Progenitor cell of endocrine pancreas (in vitro differentiated cells): ENCODE measurements at regions not wholly inside any gene's neighbourhood (a gene's known extent, or its start where the extent isn't known, plus 50 kb on each side); places are given as distances from the start of the nearest gene placed in this dataset.

Source experiments
- DNase-seq: peaks from one replicate; pipeline ENCODE4 v3.0.0; 2021; ENCODE audit warnings: low spot score; ENCODE audit not compliant: unreplicated experiment
- H3K27ac Mint-ChIP-seq: 2 replicates; pipeline ENCODE4 v1.8.0; 2021; ENCODE audit warnings: mild to moderate bottlenecking, moderate library complexity, mixed read lengths
- H3K27me3 Mint-ChIP-seq: 2 replicates; pipeline ENCODE4 v1.8.0; 2021; ENCODE audit warnings: mixed read lengths
- H3K36me3 Mint-ChIP-seq: 2 replicates; pipeline ENCODE4 v1.8.0; 2022; ENCODE audit warnings: mixed read lengths; ENCODE audit not compliant: insufficient read depth
- H3K4me1 Mint-ChIP-seq: 2 replicates; pipeline ENCODE4 v1.8.0; 2021; ENCODE audit warnings: low read depth, mixed read lengths
- H3K4me3 Mint-ChIP-seq: 2 replicates; pipeline ENCODE4 v1.8.0; 2021; ENCODE audit warnings: low read depth, mild to moderate bottlenecking, moderate library complexity, mixed read lengths
- H3K9me3 Mint-ChIP-seq: 2 replicates; pipeline ENCODE4 v1.8.0; 2021; ENCODE audit warnings: low read depth, mixed read lengths
- TF ChIP-seq, protein P1 (sequence below): fragments of 200-600 bp; sonication (generic); IDR thresholded peaks from one replicate; pipeline ENCODE4 v1.5.0; 2021; ENCODE audit warnings: antibody characterized with exemption, mild to moderate bottlenecking; ENCODE audit not compliant: unreplicated experiment

DNA sequence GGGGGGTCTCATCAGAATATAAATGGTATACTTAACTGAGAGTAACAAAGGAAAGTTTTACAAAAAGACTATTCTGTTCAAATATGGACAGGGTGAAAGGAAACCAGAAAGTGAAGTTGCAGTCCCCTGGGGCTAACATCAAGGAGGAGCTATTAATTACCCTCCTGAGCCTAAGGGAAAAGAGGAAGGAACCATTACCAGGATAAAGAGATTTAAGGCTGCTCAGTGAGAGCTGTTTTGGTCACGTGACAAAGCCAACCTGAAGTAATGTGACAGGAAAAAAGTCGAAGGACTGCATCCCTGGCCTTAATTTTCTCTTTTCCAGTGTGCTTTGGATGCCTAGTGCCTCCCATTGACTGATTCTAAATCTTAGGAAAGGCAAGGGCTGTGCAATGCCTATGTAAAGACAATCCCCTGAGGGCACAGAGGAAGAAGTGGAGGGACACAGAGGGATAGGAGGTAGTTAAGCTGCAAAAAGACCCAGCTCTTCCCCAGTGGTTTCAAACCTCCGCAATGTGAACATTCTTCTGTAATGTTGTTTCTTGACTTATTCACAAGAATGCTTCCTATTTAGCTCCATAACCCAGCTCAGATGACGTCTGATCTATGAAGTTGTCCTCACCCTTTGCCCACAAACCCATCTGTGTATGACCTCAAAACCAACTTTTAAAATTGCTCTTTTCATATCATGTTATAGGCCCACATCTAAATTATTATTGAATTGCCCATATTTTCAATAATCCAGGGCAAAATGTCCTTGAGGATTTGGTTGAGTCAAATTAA lies 187.7 kb upstream of the DCN start:
- Mint-ChIP-seq H3K4me3 (no peak overlapping the region), H3K27me3 (no peaks in the 10 kb centered on the region), H3K36me3 (no peaks in the 10 kb centered on the region), H3K9me3 (no peaks in the 10 kb centered on the region), H3K27ac (no peak overlapping the region), H3K4me1 (no peaks in the 10 kb centered on the region)
- no peak for DNase-seq
- TF ChIP-seq, protein P1, sequence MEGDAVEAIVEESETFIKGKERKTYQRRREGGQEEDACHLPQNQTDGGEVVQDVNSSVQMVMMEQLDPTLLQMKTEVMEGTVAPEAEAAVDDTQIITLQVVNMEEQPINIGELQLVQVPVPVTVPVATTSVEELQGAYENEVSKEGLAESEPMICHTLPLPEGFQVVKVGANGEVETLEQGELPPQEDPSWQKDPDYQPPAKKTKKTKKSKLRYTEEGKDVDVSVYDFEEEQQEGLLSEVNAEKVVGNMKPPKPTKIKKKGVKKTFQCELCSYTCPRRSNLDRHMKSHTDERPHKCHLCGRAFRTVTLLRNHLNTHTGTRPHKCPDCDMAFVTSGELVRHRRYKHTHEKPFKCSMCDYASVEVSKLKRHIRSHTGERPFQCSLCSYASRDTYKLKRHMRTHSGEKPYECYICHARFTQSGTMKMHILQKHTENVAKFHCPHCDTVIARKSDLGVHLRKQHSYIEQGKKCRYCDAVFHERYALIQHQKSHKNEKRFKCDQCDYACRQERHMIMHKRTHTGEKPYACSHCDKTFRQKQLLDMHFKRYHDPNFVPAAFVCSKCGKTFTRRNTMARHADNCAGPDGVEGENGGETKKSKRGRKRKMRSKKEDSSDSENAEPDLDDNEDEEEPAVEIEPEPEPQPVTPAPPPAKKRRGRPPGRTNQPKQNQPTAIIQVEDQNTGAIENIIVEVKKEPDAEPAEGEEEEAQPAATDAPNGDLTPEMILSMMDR = no peak

DNA sequence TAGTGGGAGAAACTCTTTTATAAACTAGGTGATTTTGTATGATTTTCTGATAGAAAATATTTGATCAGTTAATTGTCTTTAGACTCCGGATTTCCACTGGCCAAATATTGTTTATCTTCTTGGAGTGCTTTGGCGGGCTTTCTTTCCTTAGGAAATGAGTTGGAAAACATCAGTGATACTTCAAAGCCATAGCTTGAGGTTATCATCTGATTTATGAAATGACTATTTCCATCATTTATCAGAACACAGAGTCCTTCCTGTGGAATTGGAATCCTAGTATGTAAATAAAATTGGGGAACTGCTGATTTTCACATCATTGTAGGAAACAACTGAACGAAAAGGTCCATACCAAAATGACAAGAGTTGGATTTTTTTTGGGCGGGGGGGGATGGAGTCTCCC lies 186.0 kb upstream of the DCN start:
- TF ChIP-seq, protein P1 = no peak
- Mint-ChIP-seq H3K9me3 (no peaks in the 10 kb centered on the region), H3K4me1 (no peaks in the 10 kb centered on the region)

DNA sequence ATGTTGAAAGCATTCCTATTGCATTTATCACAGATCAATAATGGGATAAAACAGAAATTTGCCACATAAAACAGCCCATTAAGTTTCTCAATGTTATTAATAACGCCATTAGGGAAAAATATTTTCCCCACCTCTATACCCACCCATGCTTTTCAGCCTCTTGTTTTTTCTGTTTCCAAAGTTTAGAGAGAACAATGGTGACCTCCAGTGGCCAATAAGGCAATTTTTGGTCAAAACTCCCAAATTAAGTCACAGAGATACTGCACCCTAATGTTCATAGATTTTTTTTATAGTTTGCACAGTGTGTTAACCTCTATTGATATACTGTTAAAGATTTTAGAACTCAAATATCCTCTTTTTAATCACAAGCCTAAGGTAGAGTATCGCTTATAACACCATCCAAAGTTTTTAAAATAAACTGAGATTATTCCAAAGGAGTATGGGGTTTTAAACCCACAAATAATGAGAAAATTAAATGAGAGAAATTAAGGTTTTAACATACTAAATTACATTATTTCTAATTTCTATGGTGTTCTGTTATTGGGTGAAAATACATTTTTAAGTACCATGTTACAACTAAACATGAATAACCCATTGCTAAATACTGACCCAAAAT lies 184.7 kb upstream of the DCN start:
- H3K36me3 Mint-ChIP-seq = no peaks in the 10 kb centered on the region
- TF ChIP-seq, protein P1 = peak; percentile 59
- H3K9me3 Mint-ChIP-seq = no peaks in the 10 kb centered on the region
- DNase-seq = no peak
- no peak overlapping the region for H3K27ac Mint-ChIP-seq
- H3K4me3 Mint-ChIP-seq = no peak overlapping the region
- no peaks in the 10 kb centered on the region for H3K4me1 Mint-ChIP-seq
- no peaks in the 10 kb centered on the region for H3K27me3 Mint-ChIP-seq

More for the DNA sequence above, 186.0 kb upstream of the DCN start:
- DNase-seq = no peak
- no peak overlapping the region for H3K27ac Mint-ChIP-seq
- H3K4me3 Mint-ChIP-seq = no peak overlapping the region
- H3K36me3 Mint-ChIP-seq = no peaks in the 10 kb centered on the region
- no peaks in the 10 kb centered on the region for H3K27me3 Mint-ChIP-seq

DNA sequence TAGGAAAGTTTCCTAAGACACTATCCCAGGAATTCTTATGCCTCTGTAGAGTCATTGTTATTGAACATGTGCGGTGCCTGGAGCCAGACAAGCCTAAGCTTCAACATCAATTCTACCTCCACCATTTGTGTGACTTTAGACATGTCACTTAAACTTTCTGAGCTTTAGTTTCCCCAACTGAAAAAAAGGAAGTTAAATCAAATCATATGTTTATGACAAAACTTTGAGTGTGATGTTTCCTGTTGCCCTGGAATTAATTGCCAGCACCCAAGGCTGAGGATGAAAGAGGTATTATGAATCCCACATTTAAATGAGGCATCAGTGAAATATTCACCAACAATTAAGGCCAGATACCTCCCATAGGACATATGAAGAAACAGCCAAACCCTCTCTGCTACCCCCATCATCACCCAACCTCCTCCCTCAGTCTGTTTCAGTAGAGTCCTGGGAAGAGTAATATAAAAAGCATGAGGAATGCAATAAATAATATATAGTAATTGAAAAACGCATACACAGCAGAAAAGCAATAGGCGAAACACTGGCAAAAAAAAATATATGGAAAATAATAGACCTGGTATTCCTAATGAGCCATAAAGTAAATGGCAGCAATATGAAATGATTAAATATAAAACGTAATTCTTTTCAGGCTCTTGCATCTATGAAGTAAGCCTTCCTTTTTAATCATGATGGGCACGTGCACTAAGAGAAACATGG lies 182.0 kb upstream of the DCN start:
- no peaks in the 10 kb centered on the region for H3K36me3 Mint-ChIP-seq
- H3K27ac Mint-ChIP-seq = no peak overlapping the region
- no peak overlapping the region for H3K4me3 Mint-ChIP-seq
- no peak for DNase-seq
- TF ChIP-seq, protein P1 = no peak
- H3K9me3 Mint-ChIP-seq = no peaks in the 10 kb centered on the region
- no peaks in the 10 kb centered on the region for H3K27me3 Mint-ChIP-seq
- peaks cover 1% of the 10 kb centered on the region for H3K4me1 Mint-ChIP-seq

DNA sequence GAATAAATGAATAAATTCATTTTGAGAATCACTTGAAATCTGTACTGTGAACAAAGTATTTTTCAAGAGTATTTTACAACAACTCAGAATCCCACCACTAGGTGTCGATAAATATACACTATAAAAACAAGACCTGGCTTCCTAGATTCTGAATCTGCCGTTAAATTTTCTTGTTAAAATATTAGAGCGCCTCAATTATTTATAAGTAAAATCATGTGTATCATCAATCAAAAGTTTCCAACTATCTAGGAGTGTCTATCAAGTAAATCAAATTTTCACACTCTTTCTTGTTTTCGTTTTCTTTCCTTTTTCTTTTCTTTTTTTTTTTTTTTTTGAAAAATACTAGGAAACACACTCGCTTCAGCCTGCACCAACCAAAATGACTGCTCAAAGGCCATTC lies 179.2 kb upstream of the DCN start:
- H3K27me3 Mint-ChIP-seq = no peaks in the 10 kb centered on the region
- no peaks in the 10 kb centered on the region for H3K9me3 Mint-ChIP-seq
- H3K36me3 Mint-ChIP-seq = no peaks in the 10 kb centered on the region
- TF ChIP-seq, protein P1 = peak; percentile 79
- no peak for DNase-seq
- H3K4me3 Mint-ChIP-seq = no peak overlapping the region
- H3K27ac Mint-ChIP-seq = no peak overlapping the region
- H3K4me1 Mint-ChIP-seq = peaks cover 9% of the 10 kb centered on the region
